Panc1 (cell line): ENCODE measurements at regions not wholly inside any gene's neighbourhood (a gene's known extent, or its start where the extent isn't known, plus 50 kb on each side); places are given as distances from the start of the nearest gene placed in this dataset.
A peak's percentile ranks its signal among the peaks of the same experiment; 100 is the strongest.

Source experiments
- ATAC-seq: fragments of 200-7000 bp; cut with Tn5 transposase; 2 replicates; pipeline ENCODE4 v1.9.1; 2020; ENCODE audit warnings: mild to moderate bottlenecking, moderate library complexity
- BruUV-seq: library from RNA; stranded (reverse); fragments of 400-500 nt; replicated peaks from 2 replicates; lab custom pipeline; 2021; lab: Mats Ljungman, UMichigan
- CTCF ChIA-PET: fragments of 300-600 bp; sonication (Branson Sonifier 250); formaldehyde crosslinking; loops from one replicate; lab custom pipeline; 2022; ENCODE audit warnings: antibody characterized with exemption; lab: Charles Lee
- POLR2A ChIA-PET: fragments of 300-600 bp; sonication (Branson Sonifier 250); formaldehyde crosslinking; loops from one replicate; lab custom pipeline; 2022; ENCODE audit warnings: antibody characterized with exemption; lab: Charles Lee
- DNase-seq: peaks from one replicate; pipeline ENCODE4 v3.0.0-alpha.2; 2010; ENCODE audit warnings: low read depth, low spot score
- H3K27ac ChIP-seq: 2 replicates; pipeline ENCODE4 v1.5.1; 2011; ENCODE audit warnings: mild to moderate bottlenecking, low read length, inconsistent platforms
- H3K27me3 ChIP-seq: fragments of 200-500 bp; sonication (Bioruptor generic); 2 replicates; pipeline ENCODE4 v1.6.0; 2014; ENCODE audit warnings: low read length, inconsistent platforms; ENCODE audit not compliant: control insufficient read depth, insufficient read depth
- H3K36me3 ChIP-seq: fragments of 200-500 bp; sonication (Bioruptor generic); 2 replicates; pipeline ENCODE4 v1.5.1; 2014; ENCODE audit warnings: inconsistent platforms, mild to moderate bottlenecking, low read length, moderate library complexity; ENCODE audit not compliant: control insufficient read depth, insufficient read depth
- H3K4me1 ChIP-seq: 2 replicates; pipeline ENCODE4 v1.5.1; 2011; ENCODE audit warnings: inconsistent platforms, mild to moderate bottlenecking, low read length, moderate library complexity; ENCODE audit not compliant: control insufficient read depth, insufficient read depth
- H3K4me3 ChIP-seq, 2 experiments: 2 replicates each; pipeline ENCODE4 v1.5.1; 2011 to 2012; ENCODE audit warnings: low read depth in 2 of 2, low read length in 2 of 2, mild to moderate bottlenecking in 2 of 2, inconsistent platforms in 1 of 2, moderate library complexity in 1 of 2
- H3K9me3 ChIP-seq: fragments of 200-500 bp; sonication (Bioruptor generic); 2 replicates; pipeline ENCODE4 v1.5.1; 2014; ENCODE audit warnings: low read depth, mild to moderate bottlenecking, inconsistent platforms, low read length, moderate library complexity; ENCODE audit not compliant: control insufficient read depth, insufficient read depth
- CTCF ChIP-seq: fragments of 450-650 bp; IDR thresholded peaks from 2 replicates; pipeline ENCODE4 v1.5.1; 2017; ENCODE audit warnings: mild to moderate bottlenecking
- POLR2AphosphoS5 ChIP-seq: IDR thresholded peaks from 2 replicates; pipeline ENCODE4 v1.6.1; 2012; ENCODE audit warnings: mild to moderate bottlenecking, low read depth, low read length, moderate library complexity
- REST ChIP-seq, 2 experiments: IDR thresholded peaks; 2 replicates each; pipeline ENCODE4 v1.6.1; 2011 to 2012; ENCODE audit warnings: low read depth in 2 of 2, control low read depth in 1 of 2, low read length in 1 of 2, mild to moderate bottlenecking in 1 of 2, moderate library complexity in 1 of 2; ENCODE audit not compliant: insufficient read depth in 1 of 2
- SIN3A ChIP-seq: IDR thresholded peaks from 2 replicates; pipeline ENCODE4 v1.6.1; 2012; ENCODE audit warnings: low read depth, mild to moderate bottlenecking, low read length, moderate library complexity, borderline replicate concordance; ENCODE audit not compliant: insufficient read depth
- TCF7L2 ChIP-seq: IDR thresholded peaks from 2 replicates; pipeline ENCODE4 v1.6.1; 2011; ENCODE audit warnings: mild to moderate bottlenecking, low read depth, low read length, inconsistent platforms
- in situ Hi-C: cut with HindIII; loops from 2 replicates; pipeline ENCODE4 v1.10.0; 2016; ENCODE audit warnings: low sequenced_read_pairs, low pct_unique_long_range_greater_than_20kb
- intact Hi-C: fragments of 100-400 bp; cut with micrococcal nuclease; formaldehyde crosslinking; loops from one replicate; pipeline ENCODE4 v1.10.0; 2022; ENCODE audit not compliant: unreplicated experiment

GRCh38 chr6:156555116-156555515 lies 222.1 kb upstream of the ARID1B start:
- DNase-seq (no peak), ATAC-seq (no peak)
- in situ Hi-C loops, result no loop called here
- ChIA-PET POLR2A (no interaction called here), CTCF (no interaction called here)
- no TSS peak for BruUV-seq
- TF ChIP-seq TCF7L2 (no peak), POLR2AphosphoS5 (no peak), SIN3A (no peak), REST (IDR thresholded peaks at IDR 0.05; ENCODE audit: insufficient read depth in 1 of 2, low read depth in 2 of 2, low read length in 1 of 2) (no peak), CTCF (no peak)
- Histone ChIP-seq H3K4me1 (peaks cover 3% of the 10 kb centered on the region; the same call in 1 of the 2 replicates), H3K9me3 (no peaks in the 10 kb centered on the region), H3K27ac (peak overlapping the region; percentile 8; the same call in 1 of the 2 replicates), H3K36me3 (no peaks in the 10 kb centered on the region), H3K4me3 (no peak overlapping the region), H3K27me3 (no peaks in the 10 kb centered on the region)
- intact Hi-C loops, result no loop called here

GRCh38 chr6:156554160-156554559 lies 223.0 kb upstream of the ARID1B start:
- POLR2A ChIA-PET, result no interaction called here
- Histone ChIP-seq H3K27ac (peak overlapping the region; percentile 29; the same call in 1 of the 2 replicates), H3K4me3 (no peak overlapping the region), H3K36me3 (no peaks in the 10 kb centered on the region), H3K9me3 (no peaks in the 10 kb centered on the region), H3K27me3 (no peaks in the 10 kb centered on the region), H3K4me1 (peaks cover 3% of the 10 kb centered on the region; the same call in 1 of the 2 replicates)
- no peak for ATAC-seq
- in situ Hi-C loops, result no loop called here
- no TSS peak for BruUV-seq
- DNase-seq, result no peak
- CTCF ChIA-PET, result interaction anchor here (0.6 kb wide), 1 partner anchor 475 kb away, joined by 3 read pairs; no protein-coding TSS in a partner anchor
- intact Hi-C loops, result no loop called here
- TF ChIP-seq CTCF (no peak), SIN3A (no peak), REST (IDR thresholded peaks at IDR 0.05; ENCODE audit: insufficient read depth in 1 of 2, low read depth in 2 of 2, low read length in 1 of 2) (no peak), POLR2AphosphoS5 (no peak), TCF7L2 (no peak)
